GM23338 (cell line): ENCODE measurements at regions not wholly inside any gene's neighbourhood (a gene's known extent, or its start where the extent isn't known, plus 50 kb on each side); places are given as distances from the start of the nearest gene placed in this dataset.

Experiments
- ATAC-seq: fragments of 200-7000 bp; cut with Tn5 transposase; 3 replicates; pipeline ENCODE4 v1.9.1; 2020
- DNase-seq: peaks from one replicate; pipeline ENCODE4 v3.0.0-alpha.2; 2015; ENCODE audit warnings: low spot score
- H2AFZ ChIP-seq: fragments of 200-600 bp; sonication (generic); 2 replicates; pipeline ENCODE4 v1.8.0; 2016; ENCODE audit warnings: antibody characterized with exemption, mild to moderate bottlenecking, moderate library complexity
- H3F3A ChIP-seq: fragments of 200-600 bp; sonication (generic); replicated peaks from 2 replicates; pipeline ENCODE4 v1.8.0; 2017; ENCODE audit warnings: antibody characterized with exemption, mixed run types, low read depth
- H3K27ac ChIP-seq: fragments of 200-600 bp; sonication (generic); 2 replicates; pipeline ENCODE4 v1.6.1; 2016; ENCODE audit warnings: low read depth
- H3K27me3 ChIP-seq: fragments of 200-600 bp; sonication (generic); 2 replicates; pipeline ENCODE4 v1.8.0; 2016; ENCODE audit warnings: mild to moderate bottlenecking, mixed run types, moderate library complexity; ENCODE audit not compliant: insufficient read depth
- H3K36me3 ChIP-seq: fragments of 200-600 bp; sonication (generic); 2 replicates; pipeline ENCODE4 v1.8.0; 2016; ENCODE audit warnings: mild to moderate bottlenecking; ENCODE audit not compliant: insufficient read depth
- H3K4me1 ChIP-seq: fragments of 200-600 bp; sonication (generic); 2 replicates; pipeline ENCODE4 v1.8.0; 2016; ENCODE audit warnings: mild to moderate bottlenecking, moderate library complexity; ENCODE audit not compliant: insufficient read depth
- H3K4me2 ChIP-seq: fragments of 200-600 bp; sonication (generic); 2 replicates; pipeline ENCODE4 v1.7.1; 2017; ENCODE audit warnings: mixed run types
- H3K4me3 ChIP-seq: fragments of 200-600 bp; sonication (generic); 2 replicates; pipeline ENCODE4 v1.6.1; 2016; ENCODE audit warnings: mixed run types
- H3K79me2 ChIP-seq: fragments of 200-600 bp; sonication (generic); replicated peaks from 2 replicates; pipeline ENCODE4 v1.8.0; 2017; ENCODE audit warnings: mild to moderate bottlenecking; ENCODE audit not compliant: insufficient read depth
- H3K9me2 ChIP-seq: fragments of 200-600 bp; sonication (generic); 2 replicates; pipeline ENCODE4 v1.8.0; 2017; ENCODE audit not compliant: insufficient read depth
- H4K20me1 ChIP-seq: fragments of 200-600 bp; sonication (generic); replicated peaks from 2 replicates; pipeline ENCODE4 v1.8.0; 2017; ENCODE audit warnings: mild to moderate bottlenecking; ENCODE audit not compliant: insufficient read depth
- H3K27ac Mint-ChIP-seq: 2 replicates; pipeline ENCODE4 v1.8.0; 2020; ENCODE audit warnings: inconsistent platforms, mild to moderate bottlenecking, moderate library complexity, mixed read lengths
- H3K27me3 Mint-ChIP-seq: 3 replicates; pipeline ENCODE4 v1.8.0; 2022; ENCODE audit warnings: low read depth, mild to moderate bottlenecking, moderate library complexity, mixed read lengths, inconsistent platforms; ENCODE audit not compliant: insufficient read depth, poor library complexity
- H3K36me3 Mint-ChIP-seq: 3 replicates; pipeline ENCODE4 v1.8.0; 2021; ENCODE audit warnings: low read depth, mild to moderate bottlenecking, inconsistent platforms, moderate library complexity, mixed read lengths
- H3K4me1 Mint-ChIP-seq: 3 replicates; pipeline ENCODE4 v1.8.0; 2020; ENCODE audit warnings: mild to moderate bottlenecking, inconsistent platforms, mixed read lengths
- H3K4me3 Mint-ChIP-seq: 3 replicates; pipeline ENCODE4 v1.8.0; 2021; ENCODE audit warnings: moderate library complexity, mild to moderate bottlenecking, inconsistent platforms, mixed read lengths
- H3K9me3 Mint-ChIP-seq: 3 replicates; pipeline ENCODE4 v1.8.0; 2020; ENCODE audit warnings: moderate library complexity, mild to moderate bottlenecking, inconsistent platforms, mixed read lengths
- CREB1 ChIP-seq: fragments of 250-450 bp; sonication (Bioruptor Pico); IDR thresholded peaks from 2 replicates; pipeline ENCODE4 v1.5.0; 2020; ENCODE audit warnings: low read depth, mild to moderate bottlenecking, moderate library complexity
- CTCF ChIP-seq, 2 experiments: fragments of 200-600 bp in 1 of 2; sonication (generic) in 1 of 2; conservative IDR thresholded peaks; 2 replicates each; pipeline versions ENCODE4 v1.5.1 to v1.6.1; 2016 to 2017; ENCODE audit warnings: antibody characterized with exemption in 2 of 2, low read depth in 2 of 2, mild to moderate bottlenecking in 2 of 2, moderate library complexity in 1 of 2
- ETS1 ChIP-seq: IDR thresholded peaks from 2 replicates; pipeline ENCODE4 v1.6.1; 2016; ENCODE audit warnings: antibody characterized with exemption
- EZH2 ChIP-seq: fragments of 200-600 bp; sonication (generic); IDR thresholded peaks from one replicate; pipeline ENCODE4 v1.8.0; 2017; ENCODE audit warnings: antibody characterized with exemption, mild to moderate bottlenecking, low read depth; ENCODE audit not compliant: unreplicated experiment
- EZH2phosphoT487 ChIP-seq: fragments of 200-600 bp; sonication (generic); IDR thresholded peaks from one replicate; pipeline ENCODE4 v1.8.1; 2018; ENCODE audit warnings: antibody characterized with exemption; ENCODE audit not compliant: unreplicated experiment
- JUNB ChIP-seq: IDR thresholded peaks from one replicate; pipeline ENCODE4 v1.6.1; 2016; ENCODE audit warnings: antibody characterized with exemption; ENCODE audit not compliant: unreplicated experiment
- NANOG ChIP-seq: IDR thresholded peaks from 2 replicates; pipeline ENCODE4 v1.6.1; 2016; ENCODE audit warnings: antibody characterized with exemption, borderline replicate concordance
- POLR2AphosphoS5 ChIP-seq: IDR thresholded peaks from 2 replicates; pipeline ENCODE4 v1.6.1; 2016; ENCODE audit warnings: antibody characterized with exemption, low read depth
- REST ChIP-seq: IDR thresholded peaks from one replicate; pipeline ENCODE4 v1.6.1; 2018; ENCODE audit warnings: antibody characterized with exemption; ENCODE audit not compliant: unreplicated experiment
- STAT1 ChIP-seq: IDR thresholded peaks from one replicate; pipeline ENCODE4 v1.6.1; 2016; ENCODE audit warnings: antibody characterized with exemption; ENCODE audit not compliant: unreplicated experiment
- ZNF114 ChIP-seq: fragments of 250-450 bp; sonication (Bioruptor Pico); IDR thresholded peaks from 2 replicates; pipeline ENCODE4 v1.5.0; 2020; ENCODE audit warnings: mild to moderate bottlenecking, moderate library complexity
- ZNF331 ChIP-seq: fragments of 250-450 bp; sonication (Bioruptor Pico); IDR thresholded peaks from 2 replicates; pipeline ENCODE4 v1.5.0; 2020; ENCODE audit warnings: low read depth, mild to moderate bottlenecking, moderate library complexity
- ZNF462 ChIP-seq: fragments of 250-450 bp; sonication (Bioruptor Pico); IDR thresholded peaks from 2 replicates; pipeline ENCODE4 v1.5.0; 2020; ENCODE audit warnings: mild to moderate bottlenecking, moderate library complexity

GRCh38 chr4:130131536-130131935 lies 1035.6 kb downstream of the C4orf33 start:
- TF ChIP-seq ETS1 (no peak), REST (no peak), EZH2phosphoT487 (no peak), ZNF114 (CRISPR knock-in tag) (no peak), ZNF462 (CRISPR knock-in tag) (no peak), JUNB (no peak), POLR2AphosphoS5 (no peak), NANOG (no peak), CREB1 (no peak), STAT1 (no peak), CTCF (conservative IDR thresholded peaks at IDR 0.05; ENCODE audit: low read depth in 2 of 2) (no peak), EZH2 (no peak), ZNF331 (CRISPR knock-in tag) (no peak)
- H3K4me1 ChIP-seq = no peaks in the 10 kb centered on the region
- H3K27me3 Mint-ChIP-seq = peaks cover 2% of the 10 kb centered on the region
- H2AFZ ChIP-seq = no peak overlapping the region
- no peak overlapping the region for H3K4me2 ChIP-seq
- no peaks in the 10 kb centered on the region for H3K4me1 Mint-ChIP-seq
- H3K27me3 ChIP-seq = no peaks in the 10 kb centered on the region
- H3K9me3 Mint-ChIP-seq = peaks cover 60% of the 10 kb centered on the region
- H3K9me2 ChIP-seq = peaks cover 5% of the 10 kb centered on the region
- H3F3A ChIP-seq = no peaks in the 10 kb centered on the region
- H3K36me3 ChIP-seq = no peaks in the 10 kb centered on the region
- ATAC-seq (no peak), DNase-seq (no peak)
- no peak overlapping the region for H3K27ac ChIP-seq
- peaks cover 86% of the 10 kb centered on the region for H3K36me3 Mint-ChIP-seq
- no peaks in the 10 kb centered on the region for H4K20me1 ChIP-seq
- no peaks in the 10 kb centered on the region for H3K79me2 ChIP-seq
- H3K27ac Mint-ChIP-seq = no peak overlapping the region; the same call in 1 of the 2 replicates
- no peak overlapping the region for H3K4me3 ChIP-seq
- no peak overlapping the region for H3K4me3 Mint-ChIP-seq
